Cerebellar nuclear complex (tissue), 1 donor: ENCODE measurements at regions not wholly inside any gene's neighbourhood (a gene's known extent, or its start where the extent isn't known, plus 50 kb on each side); places are given as distances from the start of the nearest gene placed in this dataset.
"Not testable (repeated sequence)": the region's sequence is repeated elsewhere in the genome, so short reads cannot be mapped to it uniquely, and the experiment has no call there.

ENCODE experiments used
- DNase-seq, 2 experiments: peaks; one replicate each; lab custom pipeline; 2025; lab: John Stamatoyannopoulos, UW

DNA sequence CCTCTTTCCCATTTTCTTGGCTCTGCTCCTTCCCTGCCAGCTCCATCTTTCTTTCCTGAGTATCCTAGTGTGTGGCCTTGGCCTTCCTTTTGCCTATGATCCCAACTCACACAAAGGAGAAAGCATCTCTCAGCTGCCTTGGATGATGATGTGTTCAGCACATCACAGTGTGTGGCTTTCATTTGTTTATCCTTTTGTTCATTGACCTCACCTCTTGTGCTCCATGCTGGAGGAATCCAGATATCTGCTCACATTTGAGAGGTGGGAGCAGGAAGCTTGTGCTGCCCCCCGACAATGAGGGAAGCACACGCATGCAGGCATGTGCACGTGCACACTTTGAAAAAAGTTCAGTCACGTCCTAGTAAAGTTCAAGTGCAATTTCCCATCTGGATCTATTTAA is 131.0 kb downstream of the SMIM20 start:
- DNase-seq: no peak

DNA sequence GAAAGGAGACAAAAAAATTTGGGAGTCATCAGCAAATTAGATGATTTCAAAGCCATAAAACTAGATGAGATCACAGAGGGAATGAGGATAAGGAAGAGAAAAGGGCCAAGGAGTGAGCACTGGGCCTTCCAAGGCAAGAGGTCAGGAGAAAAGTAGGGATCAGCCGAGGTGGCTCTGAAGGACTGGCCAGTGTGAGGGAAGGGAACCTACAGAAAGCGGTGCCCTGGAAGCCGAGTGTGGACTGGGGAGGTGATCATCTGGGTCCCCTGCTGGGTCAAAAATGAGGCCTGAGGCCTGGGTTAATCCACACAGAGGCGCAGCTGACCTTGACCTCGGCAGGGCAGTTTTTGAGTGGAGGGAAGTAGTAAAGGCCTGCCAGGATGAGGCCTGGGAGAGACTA is 133.8 kb downstream of the SMIM20 start:
- DNase-seq: no peak

- no peak for DNase-seq
Observed at GRCh38 chr4:26048378-26048882, 134.4 kb downstream of the SMIM20 start.

DNA sequence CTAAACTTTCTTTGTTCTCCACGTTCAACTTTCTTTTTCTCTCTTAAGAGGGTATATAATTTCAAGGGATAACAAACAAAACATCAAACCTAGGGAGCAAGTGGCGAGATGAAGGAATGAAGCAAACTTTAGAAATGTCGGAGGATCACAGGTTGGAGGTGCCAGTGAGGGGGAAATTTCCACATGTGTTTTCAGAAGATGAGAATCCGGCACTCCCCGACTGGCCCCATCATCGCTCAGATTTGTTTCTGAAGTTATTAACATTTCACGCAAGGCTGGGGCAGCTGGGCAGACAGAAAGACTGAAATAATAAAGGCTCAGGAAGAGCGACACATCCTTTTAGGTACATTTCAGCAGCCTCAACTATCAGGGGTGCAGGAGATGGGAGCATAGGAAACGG is 134.9 kb downstream of the SMIM20 start:
- DNase-seq: no peak

DNA sequence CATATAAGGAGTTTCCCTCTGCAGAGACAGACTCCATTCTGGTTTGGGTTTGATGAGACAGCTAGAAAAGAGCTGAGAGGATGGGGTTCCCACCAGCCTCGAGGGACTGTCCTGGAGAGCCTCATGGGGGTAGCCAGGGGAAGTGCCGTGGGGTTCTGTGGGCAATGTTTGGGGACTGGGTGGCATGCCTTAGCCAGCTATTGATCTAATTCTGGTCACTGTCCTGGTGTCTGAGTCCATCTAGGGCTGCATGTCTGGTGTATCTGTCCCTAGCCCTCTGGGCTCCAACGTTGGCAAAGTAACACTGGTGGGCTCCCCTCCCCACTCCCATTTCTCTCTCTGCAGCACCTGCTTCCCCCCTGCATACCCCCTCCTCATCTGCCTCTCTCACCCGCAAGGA is 135.4 kb downstream of the SMIM20 start:
- DNase-seq: no peak

DNA sequence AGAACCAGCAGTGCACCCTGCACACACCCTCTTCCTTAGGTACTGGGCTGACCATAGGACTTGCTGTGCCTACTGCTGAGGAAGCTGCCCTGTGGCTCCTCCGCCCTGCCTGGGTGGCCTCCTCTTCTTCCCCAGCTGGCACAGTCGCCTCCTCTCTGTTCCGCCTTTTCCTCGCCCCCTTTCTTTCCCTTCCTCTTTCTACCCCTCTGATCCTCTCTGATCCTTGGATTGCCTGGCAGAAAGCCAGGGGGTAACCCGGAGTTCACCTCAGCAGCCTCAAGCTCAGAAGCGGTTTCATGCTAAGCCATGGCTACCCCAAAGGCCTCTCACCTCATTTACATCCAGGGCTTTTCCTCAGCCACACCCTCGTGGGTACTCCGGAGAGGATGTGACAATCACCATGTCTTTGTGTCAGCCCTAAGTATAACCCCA is 136.2 kb downstream of the SMIM20 start:
- DNase-seq: no peak

GRCh38 chr4:26050671-26051070 is 136.7 kb downstream of the SMIM20 start:
- no peak for DNase-seq

DNA sequence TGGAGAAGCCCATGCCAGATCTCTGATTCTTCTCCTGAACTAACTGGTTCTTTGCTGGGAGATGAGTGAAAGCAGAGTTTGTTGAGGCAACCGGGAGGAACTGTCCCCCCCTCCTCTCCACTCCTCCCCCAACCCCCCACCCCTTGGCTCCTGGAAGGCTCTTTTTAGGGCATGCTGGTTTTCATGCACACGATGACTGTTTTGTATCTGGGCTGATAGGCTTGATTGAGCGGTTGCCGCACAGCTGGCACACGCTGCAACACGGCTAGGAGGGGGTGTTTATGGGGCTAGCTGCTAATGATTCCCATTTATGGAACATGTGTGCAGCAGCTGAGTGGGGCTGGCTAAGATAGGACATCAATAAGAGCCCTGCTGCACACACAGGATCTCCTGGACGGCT is 137.2 kb downstream of the SMIM20 start:
- DNase-seq: no peak

DNA sequence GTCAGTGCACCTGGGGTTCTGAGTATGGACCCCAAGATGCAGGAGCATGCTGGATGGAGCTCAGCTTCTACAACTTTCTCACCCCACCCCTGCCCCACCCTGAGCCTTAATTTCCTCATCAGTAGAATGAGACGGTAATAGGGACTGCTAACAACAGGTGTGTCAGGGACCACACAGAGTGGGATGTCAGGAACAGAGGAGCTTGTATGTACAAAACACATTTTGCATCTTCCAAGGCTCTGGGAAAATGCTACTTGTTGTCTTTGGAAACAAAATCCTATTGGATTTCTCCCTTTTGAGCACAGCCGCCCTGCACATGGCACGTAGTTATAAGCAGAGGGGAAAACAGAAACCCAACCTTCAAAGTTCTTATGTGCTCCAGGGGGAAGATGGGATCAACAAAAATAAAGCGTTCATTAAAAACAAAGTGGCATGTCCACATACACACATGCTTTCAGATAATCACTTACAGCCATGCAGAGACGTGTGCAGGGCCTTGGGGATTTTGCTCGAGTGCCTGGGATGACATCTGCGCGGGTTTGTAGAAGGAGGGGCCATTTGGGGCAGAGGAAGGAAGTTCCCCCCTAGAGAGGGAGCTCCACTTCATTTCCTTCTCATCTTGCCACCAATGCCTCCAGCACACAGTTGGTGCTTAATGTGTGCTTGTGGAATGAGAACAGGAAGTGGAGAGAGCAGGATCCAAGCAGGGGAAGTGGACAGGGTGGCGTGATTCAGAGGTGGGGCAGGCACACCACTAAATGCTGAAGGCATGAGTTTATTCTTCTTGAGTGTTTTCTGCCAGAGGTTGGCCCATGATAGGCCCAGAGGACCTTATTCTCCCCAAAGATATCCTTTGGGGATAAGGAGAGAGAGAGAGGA is 138.9 kb downstream of the SMIM20 start:
- no peak for DNase-seq

- no peak for DNase-seq
Observed at GRCh38 chr4:26053761-26054160, 139.7 kb downstream of the SMIM20 start.

- DNase-seq: no peak
Observed at GRCh38 chr4:26055855-26056254, 141.8 kb downstream of the SMIM20 start.

DNA sequence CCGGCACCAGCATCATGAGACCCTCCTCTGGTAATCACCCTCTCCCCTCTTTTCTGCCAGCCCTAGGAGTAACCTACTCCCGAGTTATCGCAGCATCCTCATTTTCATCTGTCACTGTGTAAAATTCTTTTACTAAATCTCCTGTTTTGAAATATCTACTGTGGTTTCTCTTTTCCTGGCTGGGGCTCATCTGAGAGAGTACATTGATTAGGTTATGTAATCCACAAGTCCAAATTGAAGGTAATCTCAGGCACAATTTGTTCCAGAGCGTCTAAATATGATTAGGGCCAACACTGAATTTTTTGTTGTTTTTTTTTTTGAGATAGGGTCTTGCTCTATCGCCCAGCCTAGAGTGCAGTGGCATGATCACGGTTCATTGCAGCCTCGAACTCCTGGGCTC is 142.4 kb downstream of the SMIM20 start:
- no peak for DNase-seq

GRCh38 chr4:26057839-26058238 is 143.8 kb downstream of the SMIM20 start:
- not testable (repeated sequence) for DNase-seq

GRCh38 chr4:26058537-26058936 is 144.5 kb downstream of the SMIM20 start:
- no peak for DNase-seq

DNA sequence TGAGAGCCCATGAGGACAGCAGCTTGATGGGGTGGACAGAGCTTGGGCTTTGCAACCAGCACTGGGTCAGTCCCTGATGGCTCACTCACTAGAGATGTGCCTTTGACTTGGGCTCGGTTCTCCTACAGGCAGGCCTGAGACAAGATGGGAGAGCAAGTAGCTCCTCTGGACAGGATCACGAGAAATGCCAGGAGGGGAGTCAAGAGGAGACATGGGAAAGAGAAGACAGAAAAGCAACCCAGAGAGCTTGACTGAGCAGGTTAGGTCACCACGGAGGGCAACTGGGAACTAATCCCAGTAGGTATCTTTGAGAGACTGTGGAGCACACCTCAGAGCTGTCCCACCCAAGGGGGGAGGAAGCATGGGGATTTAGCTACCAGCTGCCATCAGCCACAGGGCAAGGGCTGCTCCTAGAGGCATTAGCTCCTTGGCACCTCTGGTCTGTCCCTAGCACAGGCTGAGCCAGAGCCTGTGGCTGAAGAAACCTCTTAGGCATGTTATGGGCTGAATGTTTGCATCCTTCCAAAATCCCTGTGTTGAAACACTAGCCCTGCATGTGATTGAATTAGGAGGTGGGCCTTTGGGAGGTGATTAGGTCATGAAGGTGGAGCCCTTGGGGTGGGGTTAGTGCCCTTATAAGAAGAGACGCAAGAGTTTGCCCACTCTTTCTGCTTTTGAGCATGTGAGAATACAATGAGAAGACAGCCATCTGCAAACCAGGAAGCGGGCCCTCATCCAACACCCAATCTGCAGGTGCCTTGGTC is 145.6 kb downstream of the SMIM20 start:
- no peak for DNase-seq

DNA sequence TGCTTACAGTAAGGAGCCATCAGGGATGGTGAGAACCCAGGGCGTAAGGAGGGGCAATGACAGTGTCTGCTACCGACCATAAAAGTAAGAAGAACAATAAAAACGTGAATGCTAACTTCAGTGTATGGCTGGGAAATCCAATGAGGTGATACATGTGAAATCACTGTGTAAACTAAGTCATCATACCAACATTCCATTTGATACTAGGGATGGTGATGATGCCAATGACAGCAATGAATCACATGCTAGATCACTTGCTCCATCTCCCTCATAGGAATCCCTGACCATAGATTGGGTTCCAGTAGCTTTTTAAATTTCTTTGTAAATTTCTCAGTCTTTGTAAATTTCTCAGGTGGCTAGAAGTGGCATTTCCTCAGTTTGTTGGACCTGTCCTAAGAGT is 146.3 kb downstream of the SMIM20 start:
- DNase-seq: no peak

GRCh38 chr4:26061248-26061986 is 147.4 kb downstream of the SMIM20 start:
- no peak for DNase-seq

- no peak for DNase-seq
Observed at GRCh38 chr4:26062215-26062614, 148.2 kb downstream of the SMIM20 start.

DNA sequence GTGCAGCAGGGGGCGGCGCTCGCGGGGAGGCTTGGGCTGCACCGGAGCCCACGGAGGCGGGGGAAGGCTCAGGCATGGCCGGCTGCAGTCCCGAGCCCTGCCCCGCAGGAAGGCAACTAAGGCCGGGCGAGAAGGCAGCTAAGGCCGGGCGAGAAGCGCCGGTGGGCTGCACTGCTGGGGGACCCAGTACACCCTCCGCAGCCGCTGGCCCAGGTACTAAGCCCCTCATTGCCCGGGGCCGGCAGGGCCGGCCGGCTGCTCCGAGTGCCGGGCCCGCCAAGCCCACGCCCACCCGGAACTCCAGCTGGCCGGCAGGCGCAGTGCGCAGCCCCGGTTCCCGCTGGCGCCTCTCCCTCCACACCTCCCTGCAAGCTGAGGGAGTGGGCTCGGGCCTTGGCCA is 150.0 kb downstream of the SMIM20 start:
- not testable (repeated sequence) for DNase-seq

- no peak for DNase-seq
Observed at GRCh38 chr4:26065833-26066232, 151.8 kb downstream of the SMIM20 start.

DNA sequence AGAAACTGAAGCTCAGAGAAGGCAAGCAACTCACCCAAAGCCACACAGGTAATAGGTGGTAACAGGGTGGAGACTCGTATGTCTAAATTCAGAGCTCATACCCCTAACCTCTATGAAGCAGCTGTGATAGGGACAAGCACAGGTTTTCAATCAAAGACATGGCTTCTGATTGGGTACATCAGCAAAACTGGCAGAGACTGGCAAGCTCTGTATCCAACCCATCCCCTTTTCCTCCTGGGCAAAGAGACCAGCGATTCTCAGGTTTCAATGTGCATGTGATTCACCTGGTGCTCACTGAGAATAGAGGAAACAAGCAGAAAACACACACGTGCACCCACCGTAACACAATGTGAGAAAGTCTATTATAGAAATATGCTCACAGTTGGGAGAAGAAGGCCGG is 153.0 kb downstream of the SMIM20 start:
- no peak for DNase-seq

DNA sequence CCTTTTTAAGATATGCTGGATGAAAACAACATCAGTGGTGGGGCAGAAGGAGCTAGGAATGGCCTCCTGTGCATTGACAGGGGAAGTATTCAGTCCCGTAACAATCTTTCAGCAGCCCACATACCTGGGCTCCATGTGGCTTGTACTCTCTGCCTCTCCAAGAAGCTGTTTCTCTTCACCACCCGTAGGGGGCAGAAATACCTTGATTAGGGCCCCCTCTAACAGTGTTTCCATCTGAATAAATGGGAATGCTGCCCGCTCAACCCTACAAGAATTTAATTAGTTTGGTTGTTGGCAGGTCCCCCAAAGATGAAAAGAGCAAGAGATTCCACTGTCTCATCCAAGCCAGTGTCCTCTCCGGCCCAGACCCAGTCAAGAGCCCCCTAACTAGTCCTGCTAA is 155.2 kb downstream of the SMIM20 start:
- no peak for DNase-seq
